Heart left ventricle (tissue), 13 donors: ENCODE measurements at regions not wholly inside any gene's neighbourhood (a gene's known extent, or its start where the extent isn't known, plus 50 kb on each side); places are given as distances from the start of the nearest gene placed in this dataset.

Source experiments
- CTCF ChIP-seq, 12 donors: fragments of 200-600 bp; sonication (generic) in 4 of 12; IDR thresholded peaks; one replicate each; pipeline versions ENCODE4 v1.5.0 to v1.8.0; 2018 to 2022; ENCODE audit warnings: antibody characterized with exemption in 12 of 12, mild to moderate bottlenecking in 5 of 12
- POLR2A ChIP-seq, 2 donors: fragments of 450-650 bp; IDR thresholded peaks; one replicate each; pipeline ENCODE4 v1.6.1; 2017; ENCODE audit warnings: antibody characterized with exemption in 2 of 2, mild to moderate bottlenecking in 2 of 2, moderate library complexity in 2 of 2
- donor health status: ischemic (EF 13 %, LVEDD 7.1; RV severe dilation, severe dysfunction).
- donor health status: DM: no; HTN: yes; CAD: no.
- donor health status: DM: no; HTN: no; CAD: no.
- donor health status: ischemic (EF 25% LVEDD 6.9; RV normal size, moderate dysfunction).
- donor health status: ischemic (EF 25% LVEDD 5.7; RV mildly dilated, moderate dysfunction).
- donor health status: ischemic (EF 35%, LVEDD 5.7; RV mildly dilated, moderate dysfunction).
- donor health status: nonischemic (EF 11% LVEDD 7.7; RV severe dilation, severe dysfunction).
- donor health status: DM: yes; HTN: yes; CAD: no.
- donor health status: PGD.
- donor health status: ischemic (EF 29% LVEDD 5.4; RV normal size, mild dysfunction).
- donor health status: nonischemic (EF 23%, LVEDD 6.1; RV moderate dilation, normal function).

- no peak for TF ChIP-seq POLR2A (IDR thresholded peaks at IDR 0.05)
- TF ChIP-seq CTCF (IDR thresholded peaks at IDR 0.05): no peak
Measured at GRCh38 chr13:99724633-99725517, 223.6 kb downstream of the TM9SF2 start.
